Dermis microvascular lymphatic vessel endothelial cell (primary cell): ENCODE measurements at regions not wholly inside any gene's neighbourhood (a gene's known extent, or its start where the extent isn't known, plus 50 kb on each side); places are given as distances from the start of the nearest gene placed in this dataset.
"Not testable (repeated sequence)": the region's sequence is repeated elsewhere in the genome, so short reads cannot be mapped to it uniquely, and the experiment has no call there.

Experiments
- DNase-seq, 2 donors: peaks; one replicate each; pipeline versions ENCODE4 v3.0.0 to v3.0.0-alpha.2; 2010; ENCODE audit warnings: low read depth in 2 of 2

GRCh38 chr2:185644828-185645227 lies 93.8 kb upstream of the FSIP2 start:
- DNase-seq: no peak

GRCh38 chr2:185645529-185645928 lies 93.1 kb upstream of the FSIP2 start:
- no peak for DNase-seq

- DNase-seq: no peak
Observed at GRCh38 chr2:185658750-185659149, 79.9 kb upstream of the FSIP2 start.

GRCh38 chr2:185663811-185664210 lies 74.8 kb upstream of the FSIP2 start:
- no peak for DNase-seq

GRCh38 chr2:185664384-185664783 lies 74.2 kb upstream of the FSIP2 start:
- DNase-seq: no peak

GRCh38 chr2:185665251-185665814 lies 73.3 kb upstream of the FSIP2 start:
- DNase-seq: no peak

- DNase-seq: no peak
Observed at GRCh38 chr2:185667452-185667851, 71.2 kb upstream of the FSIP2 start.

GRCh38 chr2:185668710-185669109 lies 69.9 kb upstream of the FSIP2 start:
- no peak for DNase-seq

GRCh38 chr2:185674232-185674631 lies 64.4 kb upstream of the FSIP2 start:
- DNase-seq: no peak

- DNase-seq: no peak
Observed at GRCh38 chr2:185676316-185676715, 62.3 kb upstream of the FSIP2 start.

- not testable (repeated sequence) for DNase-seq
Observed at GRCh38 chr2:185687001-185687400, 51.6 kb upstream of the FSIP2 start.

GRCh38 chr2:185687967-185688366 lies 50.6 kb upstream of the FSIP2 start:
- no peak for DNase-seq
